ENCODE measurements at regions not wholly inside any gene's neighbourhood (a gene's known extent, or its start where the extent isn't known, plus 50 kb on each side); places are given as distances from the start of the nearest gene placed in this dataset.
A peak's percentile ranks its signal among the peaks of the same experiment; 100 is the strongest.

- no peak overlapping the region for H2BK15ac ChIP-seq (ENCODE audit: low read length)
- no peak overlapping the region for H3K27ac ChIP-seq (ENCODE audit: low read depth, low read length)
- no peaks in the 10 kb centered on the region; a peak in 2 of 7 replicates for H3K27me3 ChIP-seq (replicated peaks in 1 of 4; ENCODE audit: control insufficient read depth in 3 of 4, extremely low read depth in 1 of 4, insufficient read depth in 3 of 4, low read length in 3 of 4)
- H2BK5ac ChIP-seq (ENCODE audit: low read depth, low read length) = no peak overlapping the region
- no peak overlapping the region for H3K23ac ChIP-seq (ENCODE audit: insufficient read length)
- TF ChIP-seq POLR2AphosphoS5 (IDR thresholded peaks at IDR 0.05; ENCODE audit: low read depth, low read length) (no peak), ATF3 (IDR thresholded peaks at IDR 0.05; ENCODE audit: insufficient read depth, low read depth, low read length) (no peak), ZNF274 (IDR thresholded peaks at IDR 0.05; ENCODE audit: borderline replicate concordance, extremely low read depth, low read length) (no peak), PHF8 (conservative IDR thresholded peaks at IDR 0.05; ENCODE audit: low read depth, low read length) (no peak), RNF2 (IDR thresholded peaks at IDR 0.05; ENCODE audit: borderline replicate concordance, low read depth, low read length, missing control alignments, poor library complexity, severe bottlenecking) (no peak), KDM1A (IDR thresholded peaks at IDR 0.05; ENCODE audit: borderline replicate concordance, low read length) (no peak)
- H4K5ac ChIP-seq (ENCODE audit: insufficient read length, low read depth, low read length) = no peak overlapping the region
- H3K4me1 ChIP-seq (replicated peaks in 1 of 4; ENCODE audit: control insufficient read depth in 3 of 4, insufficient read depth in 4 of 4, low read length in 3 of 4) = peaks cover 0 to 8% (median 6%) of the 10 kb centered on the region in 4 experiments; a peak in 4 of 7 replicates
- no peak overlapping the region; the same call in 1 of the 2 replicates for H2BK12ac ChIP-seq (ENCODE audit: low read depth, low read length)
- H2AK5ac ChIP-seq (ENCODE audit: low read depth, low read length) = no peak overlapping the region
- ChIA-PET POLR2A (ENCODE audit: partially characterized antibody) (no interaction called here), CTCF (ENCODE audit: partially characterized antibody) (interaction anchor here (1.0 to 1.1 kb wide), 3 partner anchors 23 to 150 kb away, joined by 3 to 4 read pairs (median 3); no protein-coding TSS in a partner anchor)
- peak overlapping the region; percentile 9; the same call in 1 of the 2 replicates for H2AFZ ChIP-seq (ENCODE audit: low read length)
- H2BK120ac ChIP-seq (replicated peaks; ENCODE audit: low read depth, low read length) = no peak overlapping the region
- WGBS, 2 experiments (ENCODE audit: extremely low coverage in 1 of 2, insufficient coverage in 1 of 2, insufficient read length in 1 of 2, insufficient replicate concordance in 2 of 2, low coverage in 1 of 2, low lambda C conversion rate in 2 of 2, missing lambda C conversion rate in 1 of 2) = 84% methylated on average over 8 of the region's 8 CpGs; no CpG with 5 or more reads in 1 of the 2 experiments
- DNase-seq (ENCODE audit: low read depth in 1 of 2, low spot score in 2 of 2) = no peak
- no peak overlapping the region for H4K8ac ChIP-seq (ENCODE audit: extremely low read depth, insufficient read depth, low read length)
- H4K91ac ChIP-seq (replicated peaks; ENCODE audit: insufficient read length, low read length) = no peak overlapping the region
- H3K9ac ChIP-seq (replicated peaks in 1 of 4; ENCODE audit: extremely low read depth in 1 of 4, low read depth in 3 of 4, low read length in 3 of 4) = no peak overlapping the region
- no peak overlapping the region for H3K56ac ChIP-seq (replicated peaks; ENCODE audit: insufficient read length, low read depth, low read length)
- H3K23me2 ChIP-seq (ENCODE audit: low read depth, low read length) = no peaks in the 10 kb centered on the region
- H3K36me3 ChIP-seq (ENCODE audit: control insufficient read depth in 2 of 4, insufficient read depth in 4 of 4, low read length in 3 of 4) = no peaks in the 10 kb centered on the region
- H3K18ac ChIP-seq (ENCODE audit: extremely low read depth, low read length) = no peak overlapping the region
- H3K4ac ChIP-seq (replicated peaks; ENCODE audit: insufficient read length, low read depth, low read length) = no peak overlapping the region
- no peak for FAIRE-seq
- no peak overlapping the region for H3K4me2 ChIP-seq (ENCODE audit: insufficient read depth in 1 of 2, low read depth in 2 of 2, low read length in 2 of 2)
- H3K4me3 ChIP-seq (ENCODE audit: extremely low read depth in 1 of 4, insufficient read depth in 2 of 4, low read depth in 3 of 4, low read length in 4 of 4) = no peak overlapping the region
- H3K79me2 ChIP-seq (ENCODE audit: control insufficient read depth in 1 of 2, insufficient read depth in 2 of 2, low read length in 2 of 2) = no peaks in the 10 kb centered on the region
- H3K14ac ChIP-seq (ENCODE audit: insufficient read length) = no peak overlapping the region
- no peak overlapping the region for H2BK20ac ChIP-seq (ENCODE audit: low read length)
- H3K9me3 ChIP-seq (ENCODE audit: insufficient read depth in 2 of 2, low read depth in 1 of 2, low read length in 1 of 2) = no peaks in the 10 kb centered on the region
- no peaks in the 10 kb centered on the region for H3K79me1 ChIP-seq (ENCODE audit: low read depth, low read length)
- H4K20me1 ChIP-seq (replicated peaks in 1 of 2; ENCODE audit: control insufficient read depth in 1 of 2, insufficient read depth in 2 of 2, low read length in 2 of 2) = no peaks in the 10 kb centered on the region
Measured at GRCh38 chr17:73800893-73801292, 156.6 kb upstream of the SDK2 start.
